Renal cortex interstitium (tissue), 11 donors: ENCODE measurements at regions not wholly inside any gene's neighbourhood (a gene's known extent, or its start where the extent isn't known, plus 50 kb on each side); places are given as distances from the start of the nearest gene placed in this dataset.
"Not testable (repeated sequence)": the region's sequence is repeated elsewhere in the genome, so short reads cannot be mapped to it uniquely, and the experiment has no call there.

ENCODE experiments used
- DNase-seq, 11 donors: peaks; one replicate each; pipeline ENCODE4 v3.0.0-alpha.2; 2013; ENCODE audit warnings: low read depth in 9 of 11, low spot score in 4 of 11; ENCODE audit errors: extremely low read depth in 1 of 11

GRCh38 chr7:85710960-85711359 lies 524.1 kb upstream of the SEMA3D start:
- no peak for DNase-seq

DNA sequence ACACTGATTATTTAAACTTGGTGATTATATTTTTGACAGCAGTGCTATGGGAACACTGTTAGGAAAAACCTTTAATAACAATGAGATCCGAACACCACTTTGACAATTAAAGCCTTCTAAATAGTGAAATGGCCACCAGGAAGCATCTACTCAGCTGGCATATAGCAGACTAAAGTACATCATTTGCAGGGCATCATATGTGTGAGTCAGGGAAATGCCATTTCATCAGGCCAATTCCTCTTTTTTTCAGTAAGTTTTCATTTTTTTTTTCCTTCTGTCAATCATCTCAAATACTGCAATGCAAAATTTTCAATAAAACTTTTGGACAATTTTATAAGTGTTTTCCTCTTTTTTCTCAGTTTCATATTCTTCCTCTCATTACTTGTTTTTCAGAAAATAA lies 521.4 kb upstream of the SEMA3D start:
- no peak for DNase-seq

DNA sequence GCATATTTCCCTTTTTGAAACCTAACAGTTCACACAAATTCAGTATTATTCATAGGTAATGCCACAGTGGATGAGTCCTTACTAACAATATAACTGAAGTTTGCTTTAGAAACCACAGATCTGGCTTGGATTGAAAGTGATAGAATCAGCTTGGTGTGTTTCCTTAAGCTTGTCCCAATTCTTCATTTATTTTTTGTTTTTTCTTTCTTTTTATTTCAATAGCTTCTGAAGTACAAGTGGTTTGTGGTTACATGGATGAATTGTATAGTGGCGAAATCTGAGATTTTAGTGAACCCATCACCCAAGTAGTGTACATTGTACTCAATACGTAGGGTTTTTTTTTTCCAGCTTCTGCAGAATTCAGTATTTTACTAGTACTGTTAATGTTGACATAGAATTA lies 518.2 kb upstream of the SEMA3D start:
- no peak for DNase-seq

- peak in 1 of 11 donors; percentile 9 for DNase-seq
These were observed 516.6 kb upstream of the SEMA3D start for GRCh38 chr7:85703251-85704010.

DNA sequence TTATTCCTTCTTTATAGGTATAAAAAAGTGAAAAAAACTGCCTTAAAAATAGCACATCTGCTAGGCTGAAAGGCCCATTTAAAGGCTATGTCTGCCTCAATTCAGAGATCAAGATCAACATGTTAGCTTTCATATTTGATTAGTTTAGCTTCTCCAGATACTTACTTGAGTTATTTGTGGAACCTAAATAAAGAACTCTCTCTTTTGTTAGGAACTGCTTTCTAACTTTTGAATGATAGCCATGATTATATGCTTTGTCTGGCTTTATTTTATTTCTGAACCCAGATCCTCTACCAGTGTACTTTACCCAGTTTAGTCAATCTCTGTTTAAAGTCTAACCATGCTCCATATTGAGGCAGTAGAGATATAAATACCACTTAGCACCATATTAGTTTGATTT lies 515.5 kb upstream of the SEMA3D start:
- DNase-seq, result no peak

GRCh38 chr7:85699482-85699881 lies 512.6 kb upstream of the SEMA3D start:
- no peak for DNase-seq

DNA sequence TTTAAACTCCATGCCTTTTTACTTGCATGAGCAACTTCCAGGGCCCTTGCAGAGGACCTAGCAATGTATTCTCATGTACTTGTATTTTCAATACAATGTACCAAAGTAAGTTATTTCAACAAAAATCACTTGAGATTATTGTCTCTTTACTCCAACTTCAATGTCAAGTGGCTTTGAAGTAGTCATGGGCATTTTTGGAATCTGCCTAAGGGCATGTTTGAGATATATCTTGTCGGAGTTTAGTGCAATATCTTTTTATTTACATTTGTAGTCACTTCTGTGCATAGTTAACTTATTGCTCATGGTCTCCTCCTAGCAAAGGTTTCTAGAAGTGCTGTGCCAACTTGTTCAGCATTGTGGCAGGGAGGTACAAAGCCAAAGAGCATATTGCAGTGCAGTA lies 508.7 kb upstream of the SEMA3D start:
- DNase-seq, result no peak

GRCh38 chr7:85695041-85695440 lies 508.2 kb upstream of the SEMA3D start:
- DNase-seq, result no peak

- no peak for DNase-seq
These were observed 506.5 kb upstream of the SEMA3D start for GRCh38 chr7:85693326-85693725.

- DNase-seq, result no peak
These were observed 501.9 kb upstream of the SEMA3D start for GRCh38 chr7:85688712-85689111.

DNA sequence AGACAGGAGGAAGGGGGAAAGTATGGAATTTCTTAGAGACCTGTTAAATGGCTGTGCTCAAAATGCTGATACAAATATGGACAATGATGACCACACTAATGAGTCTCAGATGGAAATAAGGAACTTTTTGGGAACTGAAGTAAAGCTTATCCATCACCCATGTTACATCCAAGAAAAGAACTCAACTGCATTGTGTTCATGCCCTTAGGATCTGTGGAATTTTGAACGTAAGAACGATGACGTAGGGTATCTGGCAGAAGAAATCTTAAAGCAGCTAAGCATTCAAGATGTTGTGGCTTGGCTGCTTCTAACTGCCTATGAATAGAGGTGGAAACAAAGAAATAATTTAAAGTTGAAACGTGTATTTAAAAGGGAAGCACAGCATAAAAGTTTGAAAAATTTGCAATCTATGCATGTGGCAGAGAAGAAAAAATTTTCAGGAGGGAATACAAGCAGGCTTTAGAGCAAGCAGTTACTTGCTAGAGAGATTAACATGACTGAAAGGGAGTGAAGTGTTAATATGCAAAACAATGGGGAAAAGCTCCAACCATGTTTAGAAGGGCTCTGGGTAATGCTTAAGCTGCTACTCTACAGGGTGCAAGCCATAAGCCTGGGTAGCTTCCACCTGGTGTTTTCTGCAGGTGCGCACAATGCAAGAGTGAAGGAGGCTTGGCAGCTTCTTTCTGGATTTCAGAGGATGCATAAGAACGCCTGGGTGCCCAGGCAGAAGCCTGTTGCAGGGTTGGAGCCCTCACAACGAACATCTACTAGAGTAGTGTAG lies 499.7 kb upstream of the SEMA3D start:
- DNase-seq, result no peak

DNA sequence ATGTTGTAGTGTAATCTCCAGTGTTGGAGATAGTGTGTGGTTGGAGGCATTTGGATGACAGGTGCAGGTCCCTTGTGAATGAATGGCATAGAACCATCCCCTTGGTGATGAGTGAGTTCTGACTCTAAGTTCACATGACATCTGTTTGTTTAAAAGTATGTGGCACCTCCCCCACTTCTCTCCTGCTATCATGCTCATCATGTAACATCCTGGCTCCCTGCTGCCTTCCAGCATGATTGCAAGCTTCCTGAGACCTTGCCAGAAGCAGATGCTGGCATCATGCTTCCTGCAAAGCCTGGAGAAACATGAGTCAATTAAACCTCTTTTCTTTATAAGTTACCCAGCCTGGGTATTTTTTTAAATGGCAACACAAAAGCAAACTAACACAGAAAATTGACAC lies 499.0 kb upstream of the SEMA3D start:
- no peak for DNase-seq

DNA sequence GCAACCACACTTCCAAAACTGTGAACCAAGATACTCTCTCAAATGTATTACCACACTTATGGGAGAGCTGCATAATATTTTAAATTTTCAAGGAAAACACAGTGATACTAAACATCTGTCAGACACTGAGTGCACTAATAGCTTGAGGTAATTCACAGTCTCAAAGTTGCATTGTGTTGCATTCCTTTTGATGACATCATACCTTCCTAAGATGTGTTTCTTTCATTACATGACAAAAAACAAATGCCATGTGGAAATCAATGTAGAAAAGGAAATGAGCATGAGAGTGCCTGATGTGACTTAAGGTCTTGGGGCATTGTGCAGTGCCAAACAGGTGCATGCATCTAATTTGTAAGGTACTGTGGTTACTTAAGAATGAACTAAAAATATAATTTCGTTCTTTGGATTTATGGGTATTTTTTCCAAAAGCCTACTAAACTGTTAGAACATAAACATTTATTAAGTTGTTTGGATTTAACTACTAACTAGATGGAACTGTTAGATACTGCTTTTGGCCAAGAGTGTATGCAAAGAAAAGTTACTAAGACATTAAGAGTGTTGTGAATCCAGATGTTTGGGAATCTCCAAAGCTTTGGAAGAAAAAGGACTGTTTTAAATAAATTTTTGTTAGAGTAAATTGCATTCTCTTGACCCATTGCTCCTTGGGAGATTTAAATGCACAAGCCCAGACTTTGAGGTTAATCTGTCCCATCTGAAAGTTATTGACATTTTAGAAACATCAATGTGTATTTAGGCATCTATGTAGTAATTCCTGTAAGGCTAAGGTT lies 496.2 kb upstream of the SEMA3D start:
- DNase-seq, result no peak

- no peak for DNase-seq
These were observed 494.4 kb upstream of the SEMA3D start for GRCh38 chr7:85681241-85681640.

DNA sequence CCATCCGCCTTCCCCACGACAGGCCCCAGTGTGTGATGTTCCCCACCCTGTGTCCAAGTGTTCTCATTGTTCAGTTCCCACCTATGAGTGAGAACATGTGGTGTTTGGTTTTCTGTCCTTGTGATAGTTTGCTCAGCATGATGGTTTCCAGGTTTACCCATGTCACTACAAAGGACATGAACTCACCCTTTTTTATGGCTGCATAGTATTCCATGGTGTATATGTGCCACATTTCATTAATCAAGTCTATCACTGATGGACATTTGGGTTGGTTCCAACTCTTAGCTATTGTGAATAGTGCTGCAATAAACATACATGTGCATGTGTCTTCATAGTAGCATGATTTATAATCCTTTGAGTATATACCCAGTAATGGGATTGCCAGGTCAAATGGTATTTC lies 488.2 kb upstream of the SEMA3D start:
- DNase-seq, result not testable (repeated sequence)

- DNase-seq, result no peak
These were observed 487.0 kb upstream of the SEMA3D start for GRCh38 chr7:85673876-85674275.

DNA sequence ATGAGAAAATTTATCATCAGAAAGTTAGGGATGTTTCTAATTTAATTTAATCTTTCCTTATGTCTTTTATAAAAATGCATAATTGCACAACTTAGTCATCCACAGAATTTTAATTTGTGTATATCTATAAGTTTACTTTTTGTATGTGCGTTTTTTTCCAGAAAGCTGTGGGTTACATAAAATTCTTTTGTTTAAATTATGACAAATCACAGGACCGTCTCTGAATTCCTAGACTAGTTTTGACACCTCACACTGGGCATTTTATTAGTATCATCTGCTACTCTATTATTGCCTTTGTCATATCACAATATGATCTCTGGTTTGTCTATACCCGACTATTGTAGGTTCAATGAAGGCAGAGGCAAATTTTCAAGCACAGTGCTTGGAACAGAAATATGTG lies 482.4 kb upstream of the SEMA3D start:
- no peak for DNase-seq

DNA sequence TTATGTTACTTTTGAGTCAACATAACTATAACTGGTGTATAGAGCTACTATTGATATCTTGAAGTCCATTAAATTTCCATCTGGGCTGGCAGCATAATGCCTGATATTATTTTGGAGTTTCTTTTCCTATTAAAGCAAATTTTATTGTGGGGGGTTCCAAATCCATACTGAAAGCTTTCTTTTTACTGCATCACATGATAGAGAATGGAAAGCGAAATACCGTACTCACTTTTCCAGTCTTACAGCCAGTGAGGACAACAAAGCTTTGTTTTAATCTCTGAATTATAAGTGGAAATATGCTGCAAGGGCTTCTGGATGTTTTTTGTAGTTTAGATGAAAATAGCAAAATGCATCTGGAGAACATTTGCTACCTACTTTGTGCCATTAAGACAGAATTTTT lies 477.5 kb upstream of the SEMA3D start:
- DNase-seq, result no peak

- DNase-seq, result no peak
These were observed 472.5 kb upstream of the SEMA3D start for GRCh38 chr7:85659364-85659763.

DNA sequence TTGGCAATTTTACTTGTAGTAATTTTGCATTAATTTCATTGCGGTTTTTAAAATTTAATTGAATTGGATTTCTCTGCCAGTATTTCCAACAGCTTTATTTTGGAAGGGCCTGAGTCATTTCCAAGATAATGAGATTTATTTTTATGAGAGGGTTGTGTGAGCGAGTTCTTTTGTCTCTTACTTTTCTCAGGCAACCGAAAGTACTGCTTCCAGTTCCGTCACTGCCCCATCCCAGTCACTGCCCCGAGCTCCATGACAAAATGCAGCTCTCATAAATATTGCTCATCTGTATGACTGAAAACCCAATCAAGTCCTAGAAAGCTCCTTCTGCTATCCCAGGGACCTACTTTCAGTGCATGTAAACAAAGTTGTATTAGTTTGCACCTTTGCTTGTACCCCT lies 468.4 kb upstream of the SEMA3D start:
- no peak for DNase-seq
